ENCODE measurements at regions not wholly inside any gene's neighbourhood (a gene's known extent, or its start where the extent isn't known, plus 50 kb on each side); places are given as distances from the start of the nearest gene placed in this dataset.
"Not testable (repeated sequence)": the region's sequence is repeated elsewhere in the genome, so short reads cannot be mapped to it uniquely, and the experiment has no call there.

DNA sequence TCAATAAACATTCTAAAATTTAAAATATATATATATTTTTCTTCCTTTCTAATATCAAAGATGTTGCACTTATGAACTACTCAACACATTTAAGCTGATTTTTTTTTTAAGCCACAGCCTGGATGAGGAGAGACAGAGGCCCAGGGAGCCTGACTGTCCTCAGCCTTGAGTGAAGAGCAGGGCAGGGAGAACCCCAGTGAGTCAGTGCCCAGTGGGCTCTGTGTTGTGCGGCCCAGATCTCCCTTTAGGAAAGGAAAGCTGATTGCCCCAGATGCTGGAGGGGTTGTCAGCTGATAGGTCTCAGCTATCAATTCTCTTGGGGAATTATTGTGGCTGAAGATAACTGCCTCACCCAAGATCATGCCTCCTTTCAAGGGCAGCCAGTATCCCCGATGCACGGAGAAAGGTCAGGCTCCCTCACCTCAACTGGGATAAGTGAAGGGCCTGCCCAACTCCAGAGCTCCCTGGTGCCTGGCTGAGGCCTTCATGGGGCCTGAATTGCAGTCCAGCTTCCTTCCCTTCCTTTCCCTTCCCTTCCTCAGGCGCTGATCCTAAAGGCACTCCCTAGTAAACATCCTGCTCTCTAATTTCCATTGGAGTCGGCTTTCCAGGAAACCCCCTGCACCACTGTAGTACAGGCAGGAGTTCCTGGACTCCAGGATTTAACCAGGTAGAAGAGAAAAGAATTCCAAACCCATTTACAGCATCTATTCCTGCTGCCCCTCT, 106.9 kb upstream of the ATL2 start:
- DNase-seq = no peak
- Histone ChIP-seq H3K27me3 (no peaks in the 10 kb centered on the region), H3K4me3 (no peak overlapping the region), H3K27ac (no peak overlapping the region), H3K9me3 (peaks cover 4% of the 10 kb centered on the region), H3K4me1 (no peaks in the 10 kb centered on the region), H3K36me3 (no peaks in the 10 kb centered on the region)
- intact Hi-C loops (cut with DNase I) = no loop called here
- TF ChIP-seq, protein P1, sequence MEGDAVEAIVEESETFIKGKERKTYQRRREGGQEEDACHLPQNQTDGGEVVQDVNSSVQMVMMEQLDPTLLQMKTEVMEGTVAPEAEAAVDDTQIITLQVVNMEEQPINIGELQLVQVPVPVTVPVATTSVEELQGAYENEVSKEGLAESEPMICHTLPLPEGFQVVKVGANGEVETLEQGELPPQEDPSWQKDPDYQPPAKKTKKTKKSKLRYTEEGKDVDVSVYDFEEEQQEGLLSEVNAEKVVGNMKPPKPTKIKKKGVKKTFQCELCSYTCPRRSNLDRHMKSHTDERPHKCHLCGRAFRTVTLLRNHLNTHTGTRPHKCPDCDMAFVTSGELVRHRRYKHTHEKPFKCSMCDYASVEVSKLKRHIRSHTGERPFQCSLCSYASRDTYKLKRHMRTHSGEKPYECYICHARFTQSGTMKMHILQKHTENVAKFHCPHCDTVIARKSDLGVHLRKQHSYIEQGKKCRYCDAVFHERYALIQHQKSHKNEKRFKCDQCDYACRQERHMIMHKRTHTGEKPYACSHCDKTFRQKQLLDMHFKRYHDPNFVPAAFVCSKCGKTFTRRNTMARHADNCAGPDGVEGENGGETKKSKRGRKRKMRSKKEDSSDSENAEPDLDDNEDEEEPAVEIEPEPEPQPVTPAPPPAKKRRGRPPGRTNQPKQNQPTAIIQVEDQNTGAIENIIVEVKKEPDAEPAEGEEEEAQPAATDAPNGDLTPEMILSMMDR (IDR thresholded peaks at IDR 0.05) = no peak
- ATAC-seq = no peak

GRCh38 chr2:38482710-38483109, 105.6 kb upstream of the ATL2 start:
- DNase-seq; H3K4me1 ChIP-seq; H3K9me3 ChIP-seq; H3K27me3 ChIP-seq; H3K27ac ChIP-seq; H3K4me3 ChIP-seq; intact Hi-C loops (cut with DNase I); ATAC-seq; H3K36me3 ChIP-seq: not testable (repeated sequence)

GRCh38 chr2:38480617-38481016, 103.5 kb upstream of the ATL2 start:
- TF ChIP-seq, protein P1 (IDR thresholded peaks at IDR 0.05) = no peak
- Histone ChIP-seq H3K9me3 (peaks cover 4% of the 10 kb centered on the region), H3K36me3 (no peaks in the 10 kb centered on the region), H3K4me1 (no peaks in the 10 kb centered on the region), H3K27ac (no peak overlapping the region), H3K27me3 (no peaks in the 10 kb centered on the region), H3K4me3 (no peak overlapping the region)
- no peak for ATAC-seq
- no peak for DNase-seq
- intact Hi-C loops (cut with DNase I) = no loop called here

GRCh38 chr2:38477006-38477405, 99.9 kb upstream of the ATL2 start:
- no peak overlapping the region for H3K4me3 ChIP-seq
- TF ChIP-seq, protein P1 (IDR thresholded peaks at IDR 0.05) = no peak
- no peaks in the 10 kb centered on the region for H3K27me3 ChIP-seq
- H3K27ac ChIP-seq = no peak overlapping the region
- peaks cover 5% of the 10 kb centered on the region for H3K4me1 ChIP-seq
- DNase-seq (no peak), ATAC-seq (no peak)
- no peaks in the 10 kb centered on the region for H3K36me3 ChIP-seq
- intact Hi-C loops (cut with DNase I) = no loop called here
- peaks cover 4% of the 10 kb centered on the region for H3K9me3 ChIP-seq

DNA sequence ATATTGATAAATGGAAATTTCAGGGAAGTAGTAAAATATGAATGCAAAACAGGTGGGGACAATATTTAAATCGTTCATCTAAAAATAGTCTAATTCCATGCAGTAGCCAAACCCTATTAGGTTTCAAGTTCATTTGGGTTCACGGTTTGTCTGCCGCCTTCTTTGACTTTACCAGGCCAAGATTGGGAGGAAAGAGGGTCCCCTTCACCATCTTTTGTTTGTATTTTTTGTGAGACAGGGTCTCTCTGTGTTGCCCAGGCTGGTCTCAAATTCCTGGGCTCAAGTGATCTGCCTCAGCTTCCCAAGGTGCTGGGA, 98.5 kb upstream of the ATL2 start:
- TF ChIP-seq, protein P1 (IDR thresholded peaks at IDR 0.05) = no peak
- no peaks in the 10 kb centered on the region for H3K27me3 ChIP-seq
- H3K36me3 ChIP-seq = no peaks in the 10 kb centered on the region
- H3K4me3 ChIP-seq = no peak overlapping the region
- intact Hi-C loops (cut with DNase I) = no loop called here
- peaks cover 3% of the 10 kb centered on the region for H3K9me3 ChIP-seq
- peaks cover 5% of the 10 kb centered on the region for H3K4me1 ChIP-seq
- no peak overlapping the region for H3K27ac ChIP-seq
- ATAC-seq = no peak
- no peak for DNase-seq

DNA sequence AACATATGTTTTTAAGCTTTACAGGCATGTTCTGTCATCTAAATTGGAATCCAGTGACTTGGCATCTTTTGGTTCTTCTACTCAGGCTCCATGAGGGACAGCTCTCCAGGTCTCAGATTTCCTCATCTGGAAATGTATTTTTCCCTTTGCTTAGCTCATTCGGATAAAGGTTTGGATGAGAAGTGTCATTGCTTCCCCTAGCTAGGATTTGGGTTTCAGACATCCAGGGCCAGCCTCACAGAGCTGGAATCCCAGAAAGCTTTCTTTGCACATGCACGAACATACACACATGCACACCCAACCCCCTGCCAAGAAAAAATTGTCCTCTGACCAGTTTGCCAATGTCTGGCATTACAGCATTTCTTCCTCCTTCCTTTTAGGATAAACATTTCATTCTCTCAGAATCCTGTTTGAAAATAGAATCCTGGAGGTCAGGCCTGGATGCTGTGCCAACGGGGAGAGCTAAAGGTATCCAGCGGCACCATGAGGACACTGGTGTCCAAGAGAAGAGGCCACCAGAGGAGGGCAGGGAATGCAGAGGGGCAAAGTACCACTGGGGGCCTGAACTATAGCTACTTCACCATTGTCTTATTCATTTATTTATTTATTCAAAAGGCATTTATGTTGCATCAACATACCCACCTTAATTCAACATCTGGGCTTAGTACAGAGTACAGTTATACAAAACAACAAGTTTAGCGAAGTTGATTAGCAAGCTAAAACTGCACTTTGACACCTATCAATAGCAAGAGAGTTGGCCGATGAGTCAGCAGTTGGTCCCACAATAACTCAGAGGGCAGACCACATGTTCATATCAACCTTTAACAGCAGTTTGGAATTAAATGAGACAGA, 97.9 kb upstream of the ATL2 start:
- Histone ChIP-seq H3K27me3 (no peaks in the 10 kb centered on the region), H3K9me3 (no peaks in the 10 kb centered on the region), H3K27ac (no peak overlapping the region), H3K4me1 (peaks cover 5% of the 10 kb centered on the region), H3K36me3 (no peaks in the 10 kb centered on the region), H3K4me3 (no peak overlapping the region)
- DNase-seq = no peak
- ATAC-seq = no peak
- TF ChIP-seq, protein P1 (IDR thresholded peaks at IDR 0.05) = no peak
- intact Hi-C loops (cut with DNase I) = no loop called here
